CD4-positive, alpha-beta T cell treated with Interleukin-2 at 100 ng/mL for 4 hours (primary cell): ENCODE measurements at regions not wholly inside any gene's neighbourhood (a gene's known extent, or its start where the extent isn't known, plus 50 kb on each side); places are given as distances from the start of the nearest gene placed in this dataset.

Experiments used
- DNase-seq: peaks from one replicate; pipeline ENCODE4 v3.0.0-alpha.2; 2020; ENCODE audit warnings: low spot score

DNA sequence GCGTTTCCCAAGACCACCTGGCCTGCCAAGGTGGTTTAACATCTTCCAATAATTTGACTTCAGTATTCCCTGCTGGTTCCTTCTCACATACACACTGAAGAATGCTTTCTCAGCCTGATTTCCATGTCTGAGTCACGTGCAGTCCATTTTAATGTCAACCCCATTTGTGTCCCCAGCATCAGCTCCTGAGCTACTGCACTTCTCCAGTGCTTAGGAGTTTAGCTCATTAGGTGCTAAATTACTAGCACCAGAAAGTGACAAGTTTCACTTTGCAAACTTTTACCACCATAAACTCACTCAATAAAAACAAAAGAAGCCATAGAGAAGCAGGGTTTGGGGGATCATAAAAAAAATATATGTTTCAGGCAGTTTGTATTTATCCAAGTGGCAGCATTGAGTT is 279.3 kb upstream of the SORCS1 start:
- no peak for DNase-seq

DNA sequence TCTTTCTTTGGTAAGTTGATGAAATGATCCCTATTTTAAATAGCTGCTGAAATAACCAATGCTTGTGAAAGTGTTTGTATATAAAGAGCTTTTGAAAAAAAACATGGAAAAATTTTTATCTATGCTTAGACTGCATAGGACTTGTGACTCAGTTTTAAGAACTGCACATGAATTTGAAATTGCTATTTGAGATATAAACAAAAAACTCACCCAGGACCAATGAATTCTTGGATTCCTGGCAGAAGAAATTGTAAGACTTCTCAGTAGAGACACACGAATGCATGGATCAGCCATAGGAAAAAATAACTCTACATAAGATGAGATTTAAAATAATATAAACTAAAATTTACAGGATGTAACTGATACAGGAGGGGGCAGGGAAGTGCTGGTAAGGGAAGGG is 278.8 kb upstream of the SORCS1 start:
- no peak for DNase-seq

DNA sequence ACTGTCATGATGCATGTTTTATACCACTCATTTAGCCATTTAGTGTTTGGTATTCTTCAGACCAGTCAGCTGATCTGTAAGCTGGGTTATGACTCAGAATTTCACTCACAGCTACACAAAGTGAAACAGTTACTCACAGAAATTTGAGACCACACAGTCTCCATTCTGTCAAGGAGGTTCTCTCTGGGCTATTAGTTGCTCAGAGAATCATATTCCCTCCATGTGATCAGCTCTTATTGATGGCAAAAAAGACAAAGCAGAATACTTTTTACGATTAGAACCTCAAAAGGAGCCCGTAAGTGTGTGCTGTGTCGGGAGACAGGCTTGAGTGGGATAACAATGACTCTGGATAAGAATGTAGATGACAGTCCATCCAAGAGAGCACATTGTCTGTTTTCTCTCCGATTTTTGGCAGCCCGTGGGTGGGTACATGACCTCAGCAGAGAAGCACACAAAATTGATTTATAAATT is 277.6 kb upstream of the SORCS1 start:
- no peak for DNase-seq

DNA sequence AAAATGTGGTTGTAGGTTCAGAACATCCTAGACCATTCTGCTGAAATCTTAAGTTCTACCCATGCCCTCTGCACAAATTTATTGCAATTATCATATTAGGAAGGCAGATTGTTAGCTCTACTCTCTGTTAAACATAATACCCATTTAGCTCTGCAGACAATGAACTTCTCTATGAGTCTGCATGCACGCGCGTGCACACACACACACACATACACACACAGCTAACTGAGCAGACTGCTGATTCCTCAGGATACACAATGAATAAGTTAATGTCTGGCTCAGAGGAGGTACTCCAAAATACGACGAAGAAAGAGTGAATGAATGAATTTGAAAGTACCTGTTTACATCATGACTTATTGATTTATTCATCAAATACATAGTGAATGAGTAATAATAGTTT is 276.2 kb upstream of the SORCS1 start:
- DNase-seq: no peak

DNA sequence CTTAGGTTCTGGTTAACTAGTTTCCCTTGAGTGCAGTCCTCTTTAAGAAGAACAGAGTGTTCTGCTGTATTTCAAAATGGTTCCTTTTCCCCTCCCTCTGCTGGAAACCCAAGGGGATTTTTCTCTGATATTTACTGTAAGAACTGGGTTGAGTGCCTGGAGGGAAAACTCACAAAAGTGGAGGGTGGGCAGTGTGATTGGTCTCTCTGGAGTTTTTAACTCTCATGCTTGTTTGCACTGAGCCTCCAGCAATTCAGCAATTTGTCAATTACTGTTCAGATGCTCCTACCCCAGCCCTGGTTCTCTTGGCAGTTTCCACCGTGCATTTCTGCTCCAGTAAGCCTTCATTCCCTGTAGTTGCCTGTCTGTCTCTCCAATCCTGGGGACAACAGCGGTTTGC is 273.4 kb upstream of the SORCS1 start:
- no peak for DNase-seq

DNA sequence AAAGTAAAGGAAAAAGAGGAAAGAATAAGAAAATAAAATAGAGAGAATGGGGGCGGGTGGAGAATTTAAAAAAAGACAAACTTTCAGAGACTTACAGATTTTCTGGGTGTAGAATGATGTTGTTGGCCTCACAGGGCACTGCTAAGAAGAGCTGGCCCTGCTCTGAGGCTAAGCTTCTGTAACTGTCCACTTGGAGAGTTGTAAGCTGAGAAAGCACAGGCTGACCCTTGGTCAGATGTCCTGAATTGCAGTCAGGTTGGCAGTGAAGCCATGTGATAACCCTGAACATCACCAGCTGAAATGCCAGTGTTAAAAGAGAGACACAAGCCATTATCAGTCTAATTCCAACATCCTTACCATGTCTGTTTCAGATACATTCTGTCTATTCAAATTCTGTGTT is 272.1 kb upstream of the SORCS1 start:
- DNase-seq: no peak

DNA sequence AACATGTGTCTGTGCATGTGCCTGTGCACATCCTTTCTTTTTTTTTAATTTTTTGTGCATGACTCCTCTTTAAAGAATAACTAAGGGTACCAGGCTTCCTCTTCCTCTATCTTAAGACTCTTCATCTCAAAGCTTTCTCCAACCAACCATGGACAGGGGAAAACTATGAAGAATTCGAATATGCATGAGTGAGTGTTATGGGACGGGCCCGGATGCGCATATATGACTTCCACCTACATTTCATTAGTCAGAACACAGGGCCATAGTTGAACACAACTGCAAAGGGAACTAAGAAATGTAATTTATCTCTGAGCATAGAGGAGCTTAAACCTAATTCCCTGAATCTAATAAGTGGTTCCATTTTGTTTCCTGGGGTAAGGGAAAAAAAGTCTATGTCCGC is 270.3 kb upstream of the SORCS1 start:
- DNase-seq: no peak

DNA sequence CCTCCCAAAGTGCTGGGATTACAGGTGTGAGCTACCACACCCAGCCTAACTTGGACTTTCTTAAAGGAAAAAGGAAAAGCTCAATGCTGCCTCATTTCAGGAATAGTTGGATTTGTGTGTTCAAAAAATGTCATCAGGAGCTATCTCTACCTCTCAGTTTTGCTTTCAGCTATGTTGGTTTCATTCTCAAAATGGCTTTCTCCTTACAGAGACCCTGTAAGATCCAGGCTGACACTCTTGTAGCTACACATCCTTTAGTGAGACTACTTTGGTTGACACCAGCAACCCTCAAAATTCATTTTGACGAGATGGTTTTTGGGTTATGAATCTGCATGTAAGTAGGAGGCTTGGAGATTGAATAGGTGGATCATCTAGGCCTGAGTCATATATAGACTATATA is 269.7 kb upstream of the SORCS1 start:
- DNase-seq: no peak

- DNase-seq: no peak
Measured at GRCh38 chr10:107433605-107434004, 269.1 kb upstream of the SORCS1 start.

DNA sequence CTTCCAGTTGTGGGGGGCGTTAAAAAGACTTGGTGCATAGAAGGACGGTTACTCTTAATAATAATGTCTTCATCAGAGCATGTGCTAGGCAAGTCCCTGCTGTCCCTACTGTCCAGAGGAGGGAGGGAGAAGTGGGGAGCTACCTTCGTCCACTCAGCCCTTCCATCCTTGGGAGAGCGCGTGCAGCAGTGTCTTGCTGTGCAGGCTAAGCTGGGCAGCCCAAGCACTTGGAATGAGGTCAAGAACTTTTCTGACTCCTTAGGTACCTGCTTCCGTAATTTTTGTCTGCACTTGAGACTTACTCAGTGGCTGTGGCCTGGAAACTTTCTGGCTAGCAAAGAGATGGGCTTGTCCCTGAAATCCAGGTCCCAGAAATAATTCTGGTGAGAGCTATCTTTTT is 265.9 kb upstream of the SORCS1 start:
- no peak for DNase-seq

DNA sequence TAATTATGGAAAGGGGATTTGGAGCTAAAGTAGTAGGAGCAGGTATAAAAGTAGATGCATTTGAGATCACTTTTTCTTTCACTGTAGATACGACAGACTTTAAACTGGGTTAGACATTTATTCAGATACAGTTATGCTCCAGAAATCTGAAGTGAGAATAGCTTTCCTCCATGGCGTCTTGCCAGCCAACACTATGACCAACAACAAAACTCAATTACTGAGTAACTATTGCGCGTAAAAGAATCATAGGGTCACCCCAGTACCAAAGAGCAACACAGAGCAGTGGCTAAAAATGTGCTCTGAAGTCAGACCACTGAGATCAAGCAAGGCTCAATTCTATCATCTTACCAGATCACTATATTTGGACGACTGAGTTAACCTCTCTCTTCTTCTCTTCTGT is 262.5 kb upstream of the SORCS1 start:
- no peak for DNase-seq

DNA sequence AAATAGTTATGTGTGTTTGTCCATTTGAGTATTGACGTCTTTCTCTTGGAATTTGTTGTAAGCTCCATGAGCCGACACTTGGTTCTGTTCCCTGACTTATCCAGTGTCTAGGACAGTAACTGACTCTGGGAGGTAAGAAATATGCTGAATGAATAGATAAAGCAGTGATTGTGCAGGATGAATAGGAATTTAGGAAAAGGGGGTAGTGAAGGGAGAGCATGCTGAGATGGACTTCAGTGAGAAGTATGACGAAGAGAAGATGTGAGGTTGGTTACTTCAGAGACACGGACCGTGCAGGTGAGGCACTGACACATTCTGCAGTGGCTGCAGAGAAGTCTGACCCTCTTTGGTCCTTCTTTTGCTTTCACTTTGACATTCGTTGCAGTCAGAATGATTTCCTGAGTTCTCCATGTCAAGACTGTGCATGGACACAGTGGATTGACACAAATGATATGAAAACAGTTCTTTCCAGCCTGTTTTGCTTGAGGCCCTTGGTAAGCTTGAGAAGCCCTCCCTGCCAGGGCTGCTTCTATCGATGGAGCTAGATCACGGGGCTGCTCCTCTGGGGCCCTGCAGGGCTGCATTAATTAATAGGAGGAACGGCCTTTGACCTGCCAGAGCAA is 261.5 kb upstream of the SORCS1 start:
- no peak for DNase-seq

GRCh38 chr10:107424628-107425027 is 260.1 kb upstream of the SORCS1 start:
- DNase-seq: no peak

GRCh38 chr10:107423903-107424302 is 259.4 kb upstream of the SORCS1 start:
- no peak for DNase-seq

DNA sequence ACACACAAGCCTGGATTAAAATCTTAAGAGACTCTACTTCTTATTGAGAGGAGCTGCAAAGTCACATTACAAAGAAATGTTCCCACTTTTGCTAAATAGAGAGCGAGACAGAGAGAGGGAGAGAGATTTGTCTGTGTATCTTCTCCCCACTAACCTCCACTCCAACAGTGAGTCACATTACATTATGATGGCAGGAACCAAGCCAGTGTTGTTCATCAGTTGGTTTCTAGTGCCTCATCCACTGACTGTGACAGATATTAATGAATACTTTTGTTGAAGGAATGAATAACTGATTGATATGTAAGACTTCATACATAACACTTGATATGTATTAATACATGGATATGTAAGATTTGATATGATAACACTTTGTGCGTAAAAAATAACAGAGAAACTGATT is 258.2 kb upstream of the SORCS1 start:
- DNase-seq: no peak

GRCh38 chr10:107420196-107420595 is 255.7 kb upstream of the SORCS1 start:
- no peak for DNase-seq

DNA sequence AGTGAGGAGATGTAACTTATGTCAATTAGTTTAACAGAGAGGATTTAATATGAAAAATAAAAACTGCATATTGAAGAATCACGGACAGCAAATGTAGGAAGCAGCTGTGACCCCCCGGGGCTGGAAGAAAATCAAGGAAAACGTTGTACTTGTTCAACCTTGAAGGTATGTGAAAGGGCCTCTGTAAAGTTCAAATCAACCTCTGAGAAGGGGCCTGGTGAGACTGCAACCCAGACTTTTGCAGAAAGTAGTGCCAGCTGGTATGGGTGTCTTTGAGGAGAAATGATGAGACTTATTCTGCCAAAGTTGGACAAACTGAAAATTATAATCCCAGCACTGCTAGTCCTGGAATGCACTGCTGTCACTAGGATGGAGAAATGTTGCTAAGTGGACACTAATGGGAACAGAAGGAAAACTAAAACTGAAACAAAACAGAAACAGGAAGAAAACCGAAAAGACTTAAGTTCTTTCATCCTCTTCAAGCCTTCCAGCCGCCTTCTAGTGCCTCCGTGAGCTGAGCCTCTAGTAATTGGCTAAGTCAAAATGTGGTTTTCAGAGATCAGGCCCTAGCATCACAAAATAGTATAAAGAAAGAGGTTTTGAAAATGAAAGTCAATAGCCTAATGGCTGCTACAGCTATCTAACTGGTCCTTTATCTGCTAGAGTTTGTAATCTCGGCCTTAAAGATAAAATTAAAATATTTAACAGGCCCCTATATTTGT is 253.7 kb upstream of the SORCS1 start:
- DNase-seq: no peak

GRCh38 chr10:107417446-107417845 is 252.9 kb upstream of the SORCS1 start:
- no peak for DNase-seq

DNA sequence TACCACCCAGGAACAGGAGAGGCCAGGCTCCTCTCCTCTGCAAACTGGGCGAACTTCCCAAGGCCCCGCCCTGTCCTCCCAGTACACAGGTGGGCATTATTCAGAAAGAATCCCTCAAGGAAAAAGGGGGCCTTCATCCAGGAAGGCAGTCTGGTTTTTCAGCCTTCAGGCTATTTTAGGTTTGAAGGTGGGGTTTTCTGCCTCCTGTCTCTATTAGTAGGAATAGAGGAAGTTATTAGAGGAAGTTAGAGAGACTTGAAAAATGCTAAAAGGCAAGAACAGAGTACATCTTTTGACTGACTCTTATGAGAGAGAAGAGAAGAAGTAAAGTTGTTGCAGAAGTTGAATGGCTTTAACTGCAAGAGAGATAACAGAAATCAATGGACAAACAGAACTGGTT is 250.9 kb upstream of the SORCS1 start:
- no peak for DNase-seq

GRCh38 chr10:107413971-107414370 is 249.5 kb upstream of the SORCS1 start:
- DNase-seq: no peak

DNA sequence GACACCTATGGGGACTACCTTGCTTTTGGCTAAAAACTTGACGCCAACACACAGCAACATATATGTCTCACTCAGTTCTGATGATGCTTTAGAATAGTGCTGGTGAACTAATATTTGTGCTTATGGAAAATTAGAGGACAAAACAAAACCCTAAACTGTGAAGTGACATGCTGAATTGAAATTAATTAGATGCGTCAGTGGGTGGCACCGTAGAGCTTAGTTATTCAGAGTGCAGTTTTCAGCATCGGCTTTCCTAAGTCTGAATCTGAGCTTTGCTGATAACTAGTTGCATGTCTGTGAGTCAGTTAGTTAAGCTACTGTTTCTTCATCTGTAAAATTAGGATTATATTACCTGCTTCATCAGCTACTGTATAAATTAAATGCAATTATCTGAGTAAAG is 245.0 kb upstream of the SORCS1 start:
- no peak for DNase-seq

GRCh38 chr10:107398115-107398514 is 233.6 kb upstream of the SORCS1 start:
- DNase-seq: no peak

- DNase-seq: no peak
Measured at GRCh38 chr10:107391901-107392300, 227.4 kb upstream of the SORCS1 start.

- no peak for DNase-seq
Measured at GRCh38 chr10:107390563-107390962, 226.1 kb upstream of the SORCS1 start.
